Neural cell (in vitro differentiated cells): ENCODE measurements at regions not wholly inside any gene's neighbourhood (a gene's known extent, or its start where the extent isn't known, plus 50 kb on each side); places are given as distances from the start of the nearest gene placed in this dataset.

Experiments
- H2AFZ ChIP-seq: fragments of 200-600, 300-800 bp; sonication (generic), shearing (Covaris generic); 2 replicates; pipeline ENCODE4 v1.6.0; 2014; ENCODE audit warnings: low read depth, mild to moderate bottlenecking, antibody characterized with exemption, low read length, moderate library complexity
- H3F3A ChIP-seq: fragments of 200-600 bp; shearing (Covaris generic); 2 replicates; pipeline ENCODE4 v1.6.1; 2016; ENCODE audit warnings: mild to moderate bottlenecking, moderate library complexity, mixed read lengths, antibody characterized with exemption, low read length; ENCODE audit not compliant: insufficient read depth, poor library complexity, severe bottlenecking
- H3K27ac ChIP-seq: fragments of 200-600, 300-800 bp; sonication (generic), shearing (Covaris generic); 2 replicates; pipeline ENCODE4 v1.5.1; 2014; ENCODE audit warnings: mild to moderate bottlenecking, low read length, moderate library complexity
- H3K27me3 ChIP-seq: fragments of 300-800, 200-600 bp; sonication (generic), shearing (Covaris generic); 2 replicates; pipeline ENCODE4 v1.6.0; 2014; ENCODE audit warnings: mild to moderate bottlenecking, low read depth, low read length, moderate library complexity; ENCODE audit not compliant: insufficient read depth
- H3K36me3 ChIP-seq: fragments of 300-800, 200-600 bp; sonication (generic), shearing (Covaris generic); 2 replicates; pipeline ENCODE4 v1.5.1; 2014; ENCODE audit warnings: mild to moderate bottlenecking, antibody characterized with exemption, low read length, moderate library complexity; ENCODE audit not compliant: insufficient read depth
- H3K4me2 ChIP-seq: fragments of 300-800, 200-600 bp; sonication (generic), shearing (Covaris generic); 2 replicates; pipeline ENCODE4 v1.6.0; 2014; ENCODE audit warnings: mild to moderate bottlenecking, low read length
- H3K4me3 ChIP-seq: fragments of 300-800, 200-600 bp; sonication (generic), shearing (Covaris generic); 2 replicates; pipeline ENCODE4 v1.5.1; 2014; ENCODE audit warnings: mild to moderate bottlenecking, low read length, moderate library complexity
- H3K79me2 ChIP-seq: fragments of 200-600 bp; shearing (Covaris generic); replicated peaks from 2 replicates; pipeline ENCODE4 v1.6.0; 2014; ENCODE audit warnings: mild to moderate bottlenecking, low read length, moderate library complexity; ENCODE audit not compliant: insufficient read depth
- H3K9ac ChIP-seq: fragments of 300-800, 200-600 bp; sonication (generic), shearing (Covaris generic); 2 replicates; pipeline ENCODE4 v1.6.1; 2016; ENCODE audit warnings: mild to moderate bottlenecking, low read length, mixed read lengths
- H3K9me2 ChIP-seq: fragments of 200-600 bp; shearing (Covaris generic); 2 replicates; pipeline ENCODE4 v1.6.1; 2016; ENCODE audit warnings: mild to moderate bottlenecking, low read length, mixed read lengths; ENCODE audit not compliant: insufficient read depth
- H3K9me3 ChIP-seq: fragments of 200-600, 300-800 bp; sonication (generic), shearing (Covaris generic); 2 replicates; pipeline ENCODE4 v1.6.1; 2016; ENCODE audit warnings: mild to moderate bottlenecking, mixed run types, low read length, moderate library complexity, mixed read lengths
- H4K20me1 ChIP-seq: fragments of 200-600 bp; shearing (Covaris generic); 2 replicates; pipeline ENCODE4 v1.6.1; 2016; ENCODE audit warnings: mild to moderate bottlenecking, mixed run types; ENCODE audit not compliant: insufficient read depth
- CTCF ChIP-seq: fragments of 450-650 bp; IDR thresholded peaks from 2 replicates; pipeline ENCODE4 v1.5.1; 2014; ENCODE audit warnings: antibody characterized with exemption, mild to moderate bottlenecking, moderate library complexity; ENCODE audit not compliant: poor library complexity, severe bottlenecking
- EP300 ChIP-seq: fragments of 450-650 bp; conservative IDR thresholded peaks from 2 replicates; pipeline ENCODE4 v1.6.1; 2014; ENCODE audit warnings: antibody characterized with exemption, mild to moderate bottlenecking, moderate library complexity; ENCODE audit not compliant: poor library complexity, severe bottlenecking
- EZH2 ChIP-seq: fragments of 200-600, 300-800 bp; shearing (Covaris generic), sonication (generic); IDR thresholded peaks from 2 replicates; pipeline ENCODE4 v1.6.1; 2014; ENCODE audit warnings: antibody characterized with exemption, low read length, borderline replicate concordance, mild to moderate bottlenecking; ENCODE audit not compliant: insufficient read depth, poor library complexity, severe bottlenecking
- MXI1 ChIP-seq: fragments of 450-650 bp; conservative IDR thresholded peaks from 2 replicates; pipeline ENCODE4 v1.6.1; 2014; ENCODE audit warnings: antibody characterized with exemption, mild to moderate bottlenecking; ENCODE audit not compliant: poor library complexity, severe bottlenecking
- POLR2AphosphoS5 ChIP-seq: IDR thresholded peaks from 2 replicates; pipeline ENCODE4 v1.6.1; 2012
- RAD21 ChIP-seq: fragments of 450-650 bp; conservative IDR thresholded peaks from 2 replicates; pipeline ENCODE4 v1.6.1; 2014; ENCODE audit warnings: antibody characterized with exemption, mild to moderate bottlenecking, moderate library complexity
- REST ChIP-seq: IDR thresholded peaks from 2 replicates; pipeline ENCODE4 v1.6.1; 2012; ENCODE audit warnings: borderline replicate concordance
- SMC3 ChIP-seq: fragments of 450-650 bp; conservative IDR thresholded peaks from 2 replicates; pipeline ENCODE4 v1.6.1; 2014; ENCODE audit warnings: antibody characterized with exemption, mild to moderate bottlenecking, moderate library complexity; ENCODE audit not compliant: poor library complexity
- TAF1 ChIP-seq: IDR thresholded peaks from 2 replicates; pipeline ENCODE4 v1.6.1; 2012; ENCODE audit warnings: low read depth

DNA sequence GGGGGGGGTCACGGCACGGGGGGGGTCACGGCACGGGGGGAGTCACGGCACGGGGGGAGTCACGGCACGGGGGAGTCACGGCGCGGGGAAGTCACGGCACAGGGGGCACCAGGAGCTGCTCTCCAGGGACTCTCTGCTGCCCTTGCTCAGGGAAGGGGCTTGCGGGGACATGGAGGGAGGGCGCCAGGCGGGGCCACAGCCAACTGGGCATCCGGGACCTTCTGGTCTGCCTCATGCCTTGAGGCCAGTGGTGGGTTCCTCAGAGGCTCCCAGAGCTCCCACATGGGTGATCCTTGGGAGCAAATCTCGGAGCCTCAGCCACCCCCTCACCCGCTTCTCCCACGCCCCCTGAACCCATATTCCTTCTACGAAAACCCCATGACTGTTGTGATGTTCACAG, 55.8 kb upstream of the TMEM18 start:
- Histone ChIP-seq H3F3A (no peaks in the 10 kb centered on the region), H3K27ac (no peak overlapping the region), H3K79me2 (no peaks in the 10 kb centered on the region), H3K9me3 (no peaks in the 10 kb centered on the region), H2AFZ (no peak overlapping the region), H3K4me2 (no peak overlapping the region), H3K4me3 (no peak overlapping the region), H3K36me3 (no peaks in the 10 kb centered on the region), H3K27me3 (no peaks in the 10 kb centered on the region), H3K9me2 (no peaks in the 10 kb centered on the region), H3K9ac (no peak overlapping the region), H4K20me1 (no peaks in the 10 kb centered on the region)
- TF ChIP-seq RAD21 (no peak), EZH2 (no peak), EP300 (no peak), SMC3 (no peak), CTCF (no peak), MXI1 (no peak), POLR2AphosphoS5 (no peak), TAF1 (no peak), REST (no peak)

DNA sequence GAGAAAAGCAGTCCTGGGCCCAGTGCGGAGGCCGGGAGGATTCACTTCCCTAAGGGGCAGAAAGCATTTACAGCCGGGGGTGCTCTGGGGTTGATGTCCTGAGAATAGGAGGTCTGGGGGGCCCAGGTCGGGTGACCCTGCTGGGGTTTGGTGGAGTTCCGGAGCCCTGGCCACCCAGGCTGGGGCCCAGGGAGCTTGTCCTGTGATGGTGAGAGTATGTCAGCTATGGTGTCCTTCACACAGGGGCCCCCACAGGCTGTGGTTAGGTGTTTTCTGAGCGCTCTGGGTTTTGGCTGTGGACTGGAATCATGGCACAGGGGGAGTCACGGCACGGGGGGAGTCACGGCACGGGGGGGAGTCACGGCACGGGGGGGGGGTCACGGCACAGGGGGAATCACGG, 54.5 kb upstream of the TMEM18 start:
- no peak overlapping the region for H3K9ac ChIP-seq
- no peaks in the 10 kb centered on the region for H3K79me2 ChIP-seq
- H3K9me3 ChIP-seq: no peaks in the 10 kb centered on the region
- H3K4me3 ChIP-seq: no peak overlapping the region
- no peaks in the 10 kb centered on the region for H3K9me2 ChIP-seq
- no peaks in the 10 kb centered on the region for H3F3A ChIP-seq
- no peak overlapping the region for H3K27ac ChIP-seq
- no peak overlapping the region for H3K4me2 ChIP-seq
- no peak for TF ChIP-seq SMC3
- H3K27me3 ChIP-seq: no peaks in the 10 kb centered on the region
- H4K20me1 ChIP-seq: no peaks in the 10 kb centered on the region
- H2AFZ ChIP-seq: no peak overlapping the region
- no peaks in the 10 kb centered on the region for H3K36me3 ChIP-seq

- Histone ChIP-seq H3K9me3 (no peaks in the 10 kb centered on the region), H3K9ac (no peak overlapping the region), H3K4me2 (no peak overlapping the region), H4K20me1 (no peaks in the 10 kb centered on the region), H3F3A (no peaks in the 10 kb centered on the region), H3K4me3 (peak overlapping the region; percentile 30), H3K27me3 (no peaks in the 10 kb centered on the region), H3K36me3 (no peaks in the 10 kb centered on the region), H3K27ac (no peak overlapping the region), H3K9me2 (no peaks in the 10 kb centered on the region), H2AFZ (no peak overlapping the region), H3K79me2 (no peaks in the 10 kb centered on the region)
- no peak for TF ChIP-seq TAF1
- no peak for TF ChIP-seq POLR2AphosphoS5
- no peak for TF ChIP-seq MXI1
- TF ChIP-seq EZH2: no peak
- peak; percentile 39 for TF ChIP-seq REST
These were observed 52.2 kb upstream of the TMEM18 start for GRCh38 chr2:729376-729861.
